Urinary bladder (tissue), 3 donors: ENCODE measurements at regions not wholly inside any gene's neighbourhood (a gene's known extent, or its start where the extent isn't known, plus 50 kb on each side); places are given as distances from the start of the nearest gene placed in this dataset.

Experiments
- DNase-seq: peaks from one replicate; pipeline ENCODE4 v3.0.0-alpha.2; 2015; ENCODE audit errors: extremely low spot score
- H3K27ac ChIP-seq: one replicate; pipeline ENCODE4 v1.5.1; 2013; ENCODE audit warnings: low read depth, mild to moderate bottlenecking, moderate library complexity
- H3K36me3 ChIP-seq: one replicate; pipeline ENCODE4 v1.6.1; 2013; ENCODE audit warnings: mild to moderate bottlenecking, moderate library complexity; ENCODE audit not compliant: insufficient read depth
- H3K4me1 ChIP-seq: one replicate; pipeline ENCODE4 v1.6.1; 2013; ENCODE audit warnings: mild to moderate bottlenecking, moderate library complexity; ENCODE audit not compliant: insufficient read depth
- H3K4me3 ChIP-seq: one replicate; pipeline ENCODE4 v1.5.1; 2013; ENCODE audit warnings: low read depth, low read length
- WGBS: extraction: QIAGEN DNeasy Blood & Tissue Kit; methylation state at CpG from one replicate; pipeline ENCODE4 v1.1.7; 2013; 5-methylcytosine and 5-hydroxymethylcytosine counted together
- donor health status: healthy with polysubstance abuse.
- donor health status: healthy.

DNA sequence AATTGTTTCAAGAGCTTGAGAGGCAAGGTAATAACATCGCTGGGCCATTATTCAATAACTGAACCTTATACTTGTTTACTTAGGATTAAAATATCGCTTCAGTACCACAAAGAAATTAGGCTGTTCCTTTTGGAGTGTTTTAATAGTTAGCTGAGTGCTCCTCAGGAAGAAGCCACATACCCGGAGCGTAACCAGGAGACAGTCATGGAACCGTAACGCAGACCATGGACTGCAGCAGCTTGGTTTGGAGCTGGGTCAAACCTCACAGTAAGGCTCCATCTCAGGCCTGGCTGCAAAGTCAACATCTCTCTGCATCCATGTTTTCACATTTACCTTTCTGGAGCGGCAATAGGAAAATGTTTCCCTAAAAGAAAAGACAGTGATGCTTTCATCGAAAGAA lies 599.0 kb downstream of the TNS3 start:
- H3K4me3 ChIP-seq, result no peak overlapping the region
- H3K4me1 ChIP-seq, result no peaks in the 10 kb centered on the region
- 95% methylated on average over 8 of the region's 8 CpGs for WGBS
- no peaks in the 10 kb centered on the region for H3K36me3 ChIP-seq
- DNase-seq, result no peak
- no peak overlapping the region for H3K27ac ChIP-seq

DNA sequence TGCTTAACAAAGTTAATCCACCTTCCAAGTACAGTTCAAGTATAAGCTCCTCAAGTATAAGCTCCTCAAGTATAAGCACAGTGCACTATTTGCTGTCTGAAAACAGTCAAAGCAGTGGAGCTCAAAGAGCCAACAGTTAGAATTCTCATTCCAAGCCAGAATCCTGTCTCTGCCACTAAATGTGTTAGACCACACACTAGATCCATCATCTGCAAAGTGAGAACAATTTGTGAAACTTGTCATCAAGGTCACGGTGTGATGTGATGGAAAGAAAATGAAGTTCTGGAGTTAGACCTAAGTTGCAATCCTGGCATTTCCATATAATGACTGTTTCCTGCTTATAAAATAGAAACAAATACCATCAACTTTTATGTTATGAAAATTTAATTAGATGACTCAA lies 602.5 kb downstream of the TNS3 start:
- no peaks in the 10 kb centered on the region for H3K36me3 ChIP-seq
- WGBS, result 86% methylated on average over 1 of the region's 1 CpG
- no peak for DNase-seq
- H3K4me3 ChIP-seq, result no peak overlapping the region
- no peak overlapping the region for H3K27ac ChIP-seq
- H3K4me1 ChIP-seq, result no peaks in the 10 kb centered on the region

DNA sequence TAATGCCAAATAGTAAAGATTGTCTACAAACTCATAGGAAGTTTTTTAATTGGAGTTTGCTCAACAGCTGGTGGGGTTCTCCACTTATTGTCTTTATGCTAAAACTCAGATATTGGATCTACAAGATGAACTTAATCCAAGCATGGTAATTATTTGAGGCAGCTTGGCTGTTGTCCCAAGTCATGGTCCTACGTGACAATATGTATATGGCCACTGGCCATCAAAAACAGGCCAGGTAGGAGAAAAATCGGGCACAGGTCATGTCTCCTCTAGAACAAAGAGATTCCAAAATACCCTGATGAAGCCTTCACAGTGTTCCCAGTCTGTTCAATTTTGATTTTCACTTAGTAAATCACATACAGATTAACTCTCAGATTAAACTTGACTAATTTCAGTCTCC lies 606.4 kb downstream of the TNS3 start:
- no peaks in the 10 kb centered on the region for H3K4me1 ChIP-seq
- no peak overlapping the region for H3K27ac ChIP-seq
- DNase-seq, result no peak
- H3K4me3 ChIP-seq, result no peak overlapping the region
- WGBS, result 91% methylated on average over 2 of the region's 2 CpGs
- no peaks in the 10 kb centered on the region for H3K36me3 ChIP-seq

GRCh38 chr7:46972205-46972604 lies 609.7 kb downstream of the TNS3 start:
- no peak overlapping the region for H3K27ac ChIP-seq
- H3K36me3 ChIP-seq, result no peaks in the 10 kb centered on the region
- DNase-seq, result no peak
- H3K4me1 ChIP-seq, result no peaks in the 10 kb centered on the region
- no peak overlapping the region for H3K4me3 ChIP-seq
- WGBS, result 72% methylated on average over 3 of the region's 3 CpGs

DNA sequence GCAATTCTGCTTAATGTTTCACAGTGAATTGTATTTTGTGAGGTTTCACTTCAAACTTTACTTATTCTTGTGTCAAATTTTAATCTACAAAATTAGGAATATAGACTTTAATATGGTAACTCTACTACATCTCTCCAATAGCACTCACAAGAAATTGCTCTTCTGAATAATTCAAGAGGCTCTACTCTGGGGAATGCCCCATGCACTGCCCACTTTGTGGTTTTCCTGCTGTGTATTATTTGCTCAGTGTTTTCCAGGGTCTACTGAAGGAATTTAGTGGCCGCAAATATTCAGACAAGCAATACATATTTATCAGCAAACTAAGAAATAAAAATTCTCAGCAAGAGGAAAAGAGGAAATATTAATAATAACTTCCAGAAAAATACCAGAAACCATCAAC lies 611.4 kb downstream of the TNS3 start:
- H3K4me3 ChIP-seq, result no peak overlapping the region
- H3K27ac ChIP-seq, result no peak overlapping the region
- 96% methylated on average over 1 of the region's 1 CpG for WGBS
- H3K4me1 ChIP-seq, result no peaks in the 10 kb centered on the region
- no peaks in the 10 kb centered on the region for H3K36me3 ChIP-seq
- no peak for DNase-seq

DNA sequence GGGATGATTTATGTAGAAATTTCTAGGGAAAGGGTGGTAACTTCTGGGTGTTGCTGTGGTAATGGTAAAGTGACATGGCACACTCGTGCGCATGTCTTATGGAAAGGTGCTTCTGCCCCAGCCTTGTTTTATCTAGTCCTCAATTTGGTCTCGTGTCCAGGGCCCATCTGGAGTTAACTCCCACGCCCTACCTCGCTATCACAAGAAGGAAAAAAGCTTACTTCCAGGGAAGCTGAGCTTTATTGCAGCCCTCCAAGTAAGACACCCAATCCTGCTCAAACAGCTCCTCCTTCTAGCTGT lies 611.8 kb downstream of the TNS3 start:
- WGBS, result 87% methylated on average over 5 of the region's 5 CpGs
- Histone ChIP-seq H3K4me3 (no peak overlapping the region), H3K4me1 (no peaks in the 10 kb centered on the region), H3K27ac (no peak overlapping the region), H3K36me3 (no peaks in the 10 kb centered on the region)
- DNase-seq, result no peak

- no peaks in the 10 kb centered on the region for H3K36me3 ChIP-seq
- H3K4me3 ChIP-seq, result no peak overlapping the region
- no peak for DNase-seq
- no peaks in the 10 kb centered on the region for H3K4me1 ChIP-seq
- 92% methylated on average over 12 of the region's 12 CpGs for WGBS
- no peak overlapping the region for H3K27ac ChIP-seq
Observed at GRCh38 chr7:46969303-46970130, 612.4 kb downstream of the TNS3 start.

- H3K36me3 ChIP-seq, result no peaks in the 10 kb centered on the region
- no peak overlapping the region for H3K27ac ChIP-seq
- H3K4me3 ChIP-seq, result no peak overlapping the region
- H3K4me1 ChIP-seq, result no peaks in the 10 kb centered on the region
- DNase-seq, result no peak
- WGBS, result 95% methylated on average over 1 of the region's 1 CpG
Observed at GRCh38 chr7:46968003-46968402, 613.9 kb downstream of the TNS3 start.

DNA sequence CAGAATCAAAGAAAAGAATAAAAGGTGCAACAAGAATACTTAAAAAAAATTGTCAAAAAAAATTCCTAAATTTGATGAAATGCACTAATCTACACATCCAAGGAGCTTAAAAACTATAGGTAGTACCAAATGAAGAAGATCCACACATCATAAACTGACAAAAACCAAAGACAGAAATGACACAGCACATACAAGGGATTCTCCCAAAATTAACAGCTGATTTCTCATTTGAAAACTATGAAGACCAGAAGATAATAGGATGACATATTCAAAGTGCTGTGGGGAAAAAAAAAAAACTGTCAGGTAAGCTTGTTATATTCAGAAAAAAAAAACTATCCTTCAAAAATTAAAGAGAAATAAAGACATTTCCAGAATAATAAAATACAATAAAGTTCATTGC lies 618.2 kb downstream of the TNS3 start:
- no peak for DNase-seq
- H3K36me3 ChIP-seq, result no peaks in the 10 kb centered on the region
- no peak overlapping the region for H3K27ac ChIP-seq
- H3K4me3 ChIP-seq, result no peak overlapping the region
- no peaks in the 10 kb centered on the region for H3K4me1 ChIP-seq

- Histone ChIP-seq H3K4me3 (no peak overlapping the region), H3K27ac (no peak overlapping the region), H3K4me1 (no peaks in the 10 kb centered on the region), H3K36me3 (no peaks in the 10 kb centered on the region)
- DNase-seq, result no peak
- WGBS, result 48% methylated on average over 3 of the region's 3 CpGs
Observed at GRCh38 chr7:46960970-46961369, 620.9 kb downstream of the TNS3 start.

GRCh38 chr7:46957195-46957594 lies 624.7 kb downstream of the TNS3 start:
- no peak for DNase-seq
- WGBS, result 89% methylated on average over 5 of the region's 5 CpGs
- Histone ChIP-seq H3K27ac (no peak overlapping the region), H3K4me1 (no peaks in the 10 kb centered on the region), H3K36me3 (no peaks in the 10 kb centered on the region), H3K4me3 (no peak overlapping the region)

DNA sequence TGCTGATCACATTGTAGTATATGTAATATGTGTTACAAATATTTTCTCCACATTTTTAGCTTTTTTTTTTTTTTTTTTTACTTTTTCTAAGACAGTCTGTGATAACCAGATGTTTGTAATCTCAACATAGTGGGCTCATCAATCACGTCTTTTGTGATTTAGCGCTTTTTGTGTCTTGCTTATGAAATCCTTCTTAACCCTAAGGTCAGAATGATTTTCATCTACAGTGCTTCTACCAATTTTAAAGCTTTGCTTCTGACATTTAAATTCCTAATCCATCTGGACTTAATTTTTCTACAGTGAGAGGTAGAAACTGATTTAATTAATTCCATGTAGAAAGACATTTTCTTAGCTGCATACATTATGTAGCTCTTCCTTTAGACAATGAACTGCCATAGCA lies 626.4 kb downstream of the TNS3 start:
- H3K4me1 ChIP-seq, result no peaks in the 10 kb centered on the region
- H3K27ac ChIP-seq, result no peak overlapping the region

GRCh38 chr7:46954181-46954580 lies 627.7 kb downstream of the TNS3 start:
- 42% methylated on average over 5 of the region's 5 CpGs for WGBS
- H3K27ac ChIP-seq, result no peak overlapping the region
- no peak for DNase-seq

More for the DNA sequence above, 626.4 kb downstream of the TNS3 start:
- WGBS, result 94% methylated on average over 2 of the region's 2 CpGs
- no peak for DNase-seq
- no peak overlapping the region for H3K4me3 ChIP-seq
- H3K36me3 ChIP-seq, result no peaks in the 10 kb centered on the region

DNA sequence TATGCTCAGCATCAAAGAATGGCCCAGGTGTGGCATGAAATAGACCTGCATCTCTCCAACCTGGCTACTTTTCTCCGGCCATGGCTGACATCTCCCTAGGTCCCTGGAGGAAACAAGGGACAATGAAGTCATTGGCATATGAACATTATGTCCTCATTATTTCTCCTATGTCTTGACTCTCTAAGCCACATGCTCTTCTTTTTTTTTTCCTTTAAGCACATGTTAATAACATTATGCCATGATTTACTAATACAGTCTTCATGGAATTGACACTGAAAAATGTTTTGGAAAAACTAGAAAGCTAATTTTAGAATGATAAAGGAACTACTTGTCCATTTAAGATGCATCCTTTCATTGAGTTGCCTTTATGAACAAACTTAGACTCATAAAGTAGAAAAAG lies 628.9 kb downstream of the TNS3 start:
- no peaks in the 10 kb centered on the region for H3K36me3 ChIP-seq
- no peak overlapping the region for H3K4me3 ChIP-seq
- DNase-seq, result no peak
- H3K4me1 ChIP-seq, result no peaks in the 10 kb centered on the region
- H3K27ac ChIP-seq, result no peak overlapping the region
- WGBS, result 98% methylated on average over 1 of the region's 1 CpG

More at GRCh38 chr7:46954181-46954580, 627.7 kb downstream of the TNS3 start:
- Histone ChIP-seq H3K36me3 (no peaks in the 10 kb centered on the region), H3K4me1 (no peaks in the 10 kb centered on the region), H3K4me3 (no peak overlapping the region)
